ENCODE measurements at regions not wholly inside any gene's neighbourhood (a gene's known extent, or its start where the extent isn't known, plus 50 kb on each side); places are given as distances from the start of the nearest gene placed in this dataset.
"Not testable (repeated sequence)": the region's sequence is repeated elsewhere in the genome, so short reads cannot be mapped to it uniquely, and the experiment has no call there.

DNA sequence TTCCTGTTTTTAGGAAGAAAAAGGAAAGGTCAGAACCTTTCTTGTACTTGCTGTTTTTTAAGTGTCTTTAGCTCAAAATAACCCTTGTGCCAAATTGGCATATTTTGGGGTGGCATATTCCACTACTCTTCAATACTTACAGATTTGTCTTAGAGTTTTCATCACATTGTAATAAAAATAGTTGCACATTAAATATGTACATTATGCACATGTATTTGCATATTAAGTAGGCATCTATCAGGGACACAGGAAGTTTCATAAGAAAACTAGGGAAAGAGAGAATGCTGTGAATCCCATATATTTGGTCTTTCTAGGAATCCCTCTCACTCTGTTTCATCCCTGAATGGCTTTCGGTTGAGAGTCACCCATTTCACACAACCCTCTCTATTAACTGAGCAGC, 139.6 kb downstream of the LARP7 start:
- no peak for DNase-seq

- no peak for DNase-seq
Measured at GRCh38 chr4:112778520-112778919, 141.6 kb downstream of the LARP7 start.

- DNase-seq: no peak
Measured at GRCh38 chr4:112793033-112793432, 156.1 kb downstream of the LARP7 start.

GRCh38 chr4:112800001-112800400, 163.1 kb downstream of the LARP7 start:
- no peak for DNase-seq

- DNase-seq: no peak
Measured at GRCh38 chr4:112801341-112801740, 164.4 kb downstream of the LARP7 start.

GRCh38 chr4:112802780-112803179, 165.8 kb downstream of the LARP7 start:
- no peak for DNase-seq

GRCh38 chr4:112807083-112807482, 170.1 kb downstream of the LARP7 start:
- DNase-seq: no peak

DNA sequence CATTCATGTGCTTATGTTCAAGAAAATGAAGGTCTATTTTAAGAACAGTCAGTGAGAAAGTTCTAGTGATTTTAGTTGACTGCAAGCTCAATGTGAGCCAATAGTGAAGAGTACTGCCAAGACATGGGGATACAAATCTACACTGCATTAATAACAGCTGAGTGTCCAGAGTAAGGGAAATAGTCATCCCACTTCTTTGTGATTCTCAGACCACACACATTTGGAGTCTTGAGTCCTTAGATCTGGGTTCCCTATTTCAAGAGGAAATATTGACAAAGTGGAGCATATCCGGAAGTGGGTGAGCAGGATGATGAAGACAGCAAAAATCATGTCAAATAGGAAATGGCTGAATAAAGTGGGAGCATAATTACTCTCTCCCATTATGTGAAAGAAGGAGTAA, 171.1 kb downstream of the LARP7 start:
- no peak for DNase-seq

- DNase-seq: no peak
Measured at GRCh38 chr4:112813790-112814189, 176.8 kb downstream of the LARP7 start.

- DNase-seq: peak; percentile 10
Measured at GRCh38 chr4:112817933-112818593, 181.1 kb downstream of the LARP7 start.

DNA sequence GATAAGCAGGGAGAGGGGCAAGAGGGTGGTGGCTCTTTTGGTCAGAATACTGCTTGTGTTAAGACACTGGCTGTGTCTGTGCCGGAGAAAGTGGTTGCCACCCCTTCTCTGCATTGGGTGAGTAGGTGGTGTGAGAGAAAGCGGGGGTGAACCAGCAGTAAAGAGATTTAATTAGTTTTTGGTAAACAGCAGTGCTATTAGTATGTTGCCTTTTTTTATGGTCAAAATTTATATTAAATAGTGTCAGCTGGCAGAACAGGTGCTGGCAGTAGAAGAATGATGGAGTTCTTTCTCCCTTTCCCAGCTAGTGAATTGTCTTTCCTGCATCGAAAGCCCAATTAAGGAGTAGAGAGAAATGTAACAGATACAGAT, 181.6 kb downstream of the LARP7 start:
- DNase-seq: no peak

DNA sequence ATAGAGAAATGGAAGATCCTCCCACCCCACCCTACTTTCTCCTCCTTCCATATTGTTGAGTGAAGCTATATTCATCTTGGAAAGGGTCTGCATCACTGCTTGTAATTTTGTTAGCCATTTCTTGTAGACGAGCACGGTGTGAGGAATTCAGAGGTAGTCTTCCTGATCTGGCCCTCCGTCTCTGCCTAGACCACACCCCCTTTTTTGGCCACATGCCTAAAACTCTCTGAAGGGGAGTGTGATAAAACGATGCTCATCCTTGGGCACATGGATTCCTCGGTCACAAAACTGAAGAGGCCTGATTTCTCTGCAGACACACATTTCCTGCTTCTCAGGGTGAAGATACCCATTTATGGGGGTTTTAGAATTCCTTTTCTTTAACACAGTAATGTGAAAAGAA, 182.8 kb downstream of the LARP7 start:
- no peak for DNase-seq

- DNase-seq: no peak
Measured at GRCh38 chr4:112823156-112823555, 186.2 kb downstream of the LARP7 start.

GRCh38 chr4:112823606-112824005, 186.7 kb downstream of the LARP7 start:
- no peak for DNase-seq

- DNase-seq: no peak
Measured at GRCh38 chr4:112830753-112831386, 193.9 kb downstream of the LARP7 start.

GRCh38 chr4:112832493-112832892, 195.6 kb downstream of the LARP7 start:
- no peak for DNase-seq

GRCh38 chr4:112836895-112837294, 200.0 kb downstream of the LARP7 start:
- no peak for DNase-seq

- DNase-seq: not testable (repeated sequence)
Measured at GRCh38 chr4:112838015-112838414, 201.1 kb downstream of the LARP7 start.

DNA sequence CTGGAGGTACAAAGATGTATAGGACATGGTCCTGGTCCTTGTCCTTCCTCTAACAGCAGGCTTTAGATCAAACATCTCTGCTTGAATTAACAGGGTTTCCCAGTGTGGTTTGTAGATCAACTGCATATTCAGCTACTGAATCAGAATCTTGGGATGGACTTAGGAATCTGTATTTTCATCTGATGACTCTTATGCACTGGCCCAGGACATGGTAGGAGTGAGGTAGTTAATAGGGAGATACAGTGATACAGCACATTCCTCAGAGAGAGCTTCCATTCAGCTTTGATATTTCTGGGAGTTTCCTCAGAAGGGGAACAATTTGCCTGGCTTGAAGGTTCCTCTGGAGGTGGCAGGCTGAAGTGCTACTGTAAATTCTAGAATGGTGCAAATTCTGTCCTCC, 203.1 kb downstream of the LARP7 start:
- no peak for DNase-seq

- no peak for DNase-seq
Measured at GRCh38 chr4:112840619-112841018, 203.7 kb downstream of the LARP7 start.

DNA sequence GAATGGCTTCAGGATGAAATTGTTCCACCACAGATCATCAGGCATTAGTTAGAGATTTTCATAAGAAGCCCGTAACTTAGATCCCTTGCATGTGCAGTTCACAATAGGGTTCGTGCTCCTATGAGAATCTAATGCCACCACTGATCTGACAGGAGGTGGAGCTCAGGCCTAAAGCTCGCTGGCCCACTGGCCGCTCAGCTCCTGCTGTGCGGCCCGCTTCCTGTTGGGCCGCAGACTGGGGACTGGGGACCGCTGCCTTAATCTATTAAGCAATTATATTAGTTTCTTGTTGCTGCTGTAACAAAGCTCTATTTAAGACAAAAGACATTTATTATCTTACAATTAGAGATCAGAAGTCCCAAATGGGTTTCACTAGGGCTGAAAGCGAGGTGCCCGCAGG, 205.6 kb downstream of the LARP7 start:
- no peak for DNase-seq

GRCh38 chr4:112845386-112845785, 204.1 kb upstream of the ANK2 start:
- no peak for DNase-seq

- no peak for DNase-seq
Measured at GRCh38 chr4:112847045-112847444, 202.4 kb upstream of the ANK2 start.

DNA sequence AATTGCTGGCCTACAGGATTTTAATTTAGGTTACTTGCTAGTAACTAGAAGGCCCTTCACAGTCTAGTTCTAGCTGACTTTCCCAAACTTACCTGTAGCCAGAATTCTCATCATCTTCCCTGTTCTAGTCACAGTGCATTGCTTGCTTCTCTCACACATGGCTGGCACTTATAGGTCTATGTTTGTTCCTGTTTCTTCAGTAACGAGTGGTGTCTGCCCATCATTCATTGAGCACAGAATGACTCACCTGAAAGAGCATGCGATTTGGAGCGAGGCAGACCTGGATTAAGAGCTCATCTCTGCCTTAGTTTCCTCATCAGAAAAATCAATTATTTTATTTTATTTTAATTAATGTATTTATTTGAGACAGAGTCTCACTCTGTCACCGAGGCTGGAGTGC, 201.7 kb upstream of the ANK2 start:
- DNase-seq: no peak

DNA sequence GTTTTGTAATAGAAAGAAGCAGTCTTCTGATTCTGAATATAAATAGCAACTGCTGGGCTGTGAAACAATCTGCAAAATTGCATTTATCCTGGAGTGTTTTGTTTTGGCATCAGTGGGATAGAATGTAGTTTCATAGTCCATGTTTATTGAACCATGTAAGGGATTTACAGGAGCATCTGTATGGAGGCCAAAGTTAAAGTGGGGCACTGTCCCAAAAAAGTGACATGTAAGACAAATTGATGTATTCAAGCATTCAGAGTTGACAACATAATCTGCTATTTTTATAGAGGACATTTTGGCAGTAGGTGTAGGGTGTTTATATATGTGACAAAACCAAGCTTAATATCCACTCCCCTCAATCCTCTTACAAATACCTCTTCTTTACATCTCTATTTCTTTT, 200.5 kb upstream of the ANK2 start:
- DNase-seq: no peak
